Activated CD8-positive, alpha-beta memory T cell treated with anti-CD3 and anti-CD28 coated beads, Interleukin-2, amount 50 U/mL, for 24 hours (primary cell): ENCODE measurements at regions not wholly inside any gene's neighbourhood (a gene's known extent, or its start where the extent isn't known, plus 50 kb on each side); places are given as distances from the start of the nearest gene placed in this dataset.

ENCODE experiments used
- DNase-seq: peaks from one replicate; pipeline ENCODE4 v3.0.0-alpha.2; 2020; ENCODE audit errors: extremely low read depth

GRCh38 chr4:181168011-181168805 is 1075.0 kb upstream of the TENM3 start:
- no peak for DNase-seq

DNA sequence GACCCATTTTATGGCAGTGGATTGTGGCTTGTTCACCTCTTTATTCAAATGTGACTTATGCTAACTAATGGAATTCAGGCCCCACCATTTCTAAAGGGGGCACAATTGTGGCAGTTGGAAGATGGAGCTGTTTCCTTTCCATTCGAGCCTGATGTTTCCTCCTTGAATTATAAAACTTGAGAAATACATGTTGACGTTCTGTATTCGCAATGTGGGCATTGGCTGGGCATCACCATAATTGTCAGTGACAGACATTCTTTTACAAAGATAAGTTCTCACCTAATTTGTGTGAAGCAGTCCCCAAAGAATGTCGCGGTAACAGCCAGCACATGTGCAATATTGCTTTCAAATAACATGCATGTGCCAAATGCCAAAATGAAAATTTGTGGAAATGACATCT is 1070.2 kb upstream of the TENM3 start:
- DNase-seq: no peak

DNA sequence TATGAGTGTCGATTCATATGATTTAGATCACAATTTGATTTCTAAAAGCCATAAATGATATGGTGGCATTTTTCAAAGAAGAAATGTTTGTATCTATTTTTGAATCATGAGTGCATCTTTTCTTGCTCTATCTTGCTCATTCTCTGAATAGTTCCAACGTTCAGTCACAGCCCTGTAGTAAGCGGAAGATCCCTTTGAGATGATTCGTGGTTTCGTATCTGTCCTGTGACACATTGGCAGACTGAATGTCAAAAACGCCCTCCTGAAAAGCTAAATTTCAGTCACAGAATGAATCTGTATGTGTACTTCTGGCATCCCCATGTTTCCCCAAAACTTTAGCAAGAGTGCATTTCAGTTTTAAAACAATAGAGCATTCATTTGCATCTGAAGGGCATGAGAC is 1066.9 kb upstream of the TENM3 start:
- DNase-seq: no peak

DNA sequence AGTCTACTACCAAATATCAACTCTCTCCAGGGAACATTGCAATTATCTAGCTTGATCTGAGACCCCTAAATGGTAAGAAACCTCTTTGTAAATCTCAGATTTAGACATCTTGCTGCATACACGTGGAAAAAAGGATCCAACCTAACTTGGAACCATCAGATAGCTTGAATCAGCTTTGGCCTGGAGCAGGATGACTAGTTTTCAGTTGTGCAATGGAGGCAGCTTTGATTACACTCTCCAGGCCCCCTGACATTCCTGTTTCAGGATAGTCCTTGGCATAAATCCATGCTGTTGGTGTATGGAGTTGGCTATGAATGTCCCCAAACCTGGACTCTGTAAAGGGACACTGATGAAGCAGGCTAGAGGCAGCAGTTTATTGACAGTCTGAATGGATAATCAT is 1061.9 kb upstream of the TENM3 start:
- no peak for DNase-seq

DNA sequence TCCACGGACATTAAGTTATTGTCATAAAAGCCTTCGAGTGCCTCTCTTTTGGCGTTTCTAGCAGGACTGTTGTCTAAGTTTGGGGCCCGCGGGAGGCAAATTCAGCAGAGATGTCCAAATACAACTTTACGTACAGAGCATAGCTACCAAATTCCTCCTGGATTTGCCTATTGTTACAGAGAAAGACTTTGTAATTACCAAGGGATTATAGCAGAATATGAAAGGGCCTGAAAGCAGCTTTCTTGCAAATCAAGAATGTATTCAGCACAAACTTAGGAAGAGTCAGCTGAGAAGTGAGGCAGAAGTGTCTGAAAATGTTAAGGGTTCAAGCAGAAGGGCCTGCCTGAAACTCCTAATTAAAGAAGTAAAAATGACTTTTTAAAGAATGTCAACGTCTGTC is 1053.5 kb upstream of the TENM3 start:
- DNase-seq: no peak

GRCh38 chr4:181193131-181193930 is 1049.9 kb upstream of the TENM3 start:
- no peak for DNase-seq

DNA sequence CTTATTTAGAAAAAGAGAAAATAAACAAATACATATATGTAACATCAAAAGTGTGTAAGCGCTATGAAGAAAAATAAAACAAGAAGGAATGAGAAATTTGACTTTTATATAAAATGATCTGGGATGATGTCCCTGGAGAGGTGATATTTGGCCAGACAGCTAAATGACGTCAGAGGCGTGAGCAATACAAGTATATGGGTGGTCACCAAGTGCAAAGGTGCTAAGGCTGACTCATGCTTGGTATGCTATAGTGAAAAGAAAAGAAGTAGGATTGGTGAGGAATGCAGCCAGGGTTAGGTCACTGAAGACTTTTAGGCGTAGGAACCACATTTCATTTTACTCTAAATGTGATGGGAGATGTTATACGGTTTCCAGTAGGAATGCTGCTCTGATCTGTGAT is 1049.1 kb upstream of the TENM3 start:
- no peak for DNase-seq

DNA sequence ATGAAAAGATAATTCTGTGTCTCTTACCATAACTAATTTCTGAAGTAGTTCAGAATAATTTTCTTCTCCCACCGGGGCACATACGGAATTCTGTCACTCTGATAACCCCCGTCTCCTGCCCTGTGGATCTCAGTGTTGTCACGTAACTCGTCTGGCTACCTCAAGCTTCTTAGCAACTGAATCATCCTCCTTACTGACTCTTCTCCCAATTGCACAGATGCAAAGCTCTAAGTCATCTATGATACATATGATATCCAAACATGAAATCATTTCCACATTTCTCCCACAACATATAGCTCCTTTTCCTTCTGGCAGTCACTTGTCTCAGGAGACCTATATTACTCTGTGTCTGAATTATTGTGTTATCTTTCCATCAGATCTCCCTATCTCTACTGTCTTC is 1043.1 kb upstream of the TENM3 start:
- no peak for DNase-seq

DNA sequence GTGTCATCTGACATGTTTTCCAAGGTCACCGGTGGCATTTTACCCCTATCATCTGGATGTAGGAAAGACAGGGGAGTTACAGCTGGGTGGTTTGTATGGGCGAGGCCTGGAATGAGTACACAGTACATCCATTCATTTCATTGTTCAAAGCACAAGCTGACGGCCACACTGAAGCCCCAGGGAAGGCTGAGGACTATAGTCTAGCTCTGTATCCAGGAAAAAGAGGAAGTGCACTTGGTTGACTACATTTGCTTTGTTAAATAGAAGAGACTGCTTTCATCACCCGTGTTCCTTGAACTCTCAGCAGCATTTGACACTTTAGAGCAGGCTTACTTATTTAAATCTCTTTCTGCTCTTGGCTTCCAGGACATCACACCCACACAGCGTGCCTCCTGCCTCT is 1041.0 kb upstream of the TENM3 start:
- DNase-seq: no peak

- no peak for DNase-seq
These were observed 1039.1 kb upstream of the TENM3 start for GRCh38 chr4:181204109-181204508.

GRCh38 chr4:181213551-181213950 is 1029.7 kb upstream of the TENM3 start:
- DNase-seq: no peak

GRCh38 chr4:181216501-181216900 is 1026.7 kb upstream of the TENM3 start:
- no peak for DNase-seq

DNA sequence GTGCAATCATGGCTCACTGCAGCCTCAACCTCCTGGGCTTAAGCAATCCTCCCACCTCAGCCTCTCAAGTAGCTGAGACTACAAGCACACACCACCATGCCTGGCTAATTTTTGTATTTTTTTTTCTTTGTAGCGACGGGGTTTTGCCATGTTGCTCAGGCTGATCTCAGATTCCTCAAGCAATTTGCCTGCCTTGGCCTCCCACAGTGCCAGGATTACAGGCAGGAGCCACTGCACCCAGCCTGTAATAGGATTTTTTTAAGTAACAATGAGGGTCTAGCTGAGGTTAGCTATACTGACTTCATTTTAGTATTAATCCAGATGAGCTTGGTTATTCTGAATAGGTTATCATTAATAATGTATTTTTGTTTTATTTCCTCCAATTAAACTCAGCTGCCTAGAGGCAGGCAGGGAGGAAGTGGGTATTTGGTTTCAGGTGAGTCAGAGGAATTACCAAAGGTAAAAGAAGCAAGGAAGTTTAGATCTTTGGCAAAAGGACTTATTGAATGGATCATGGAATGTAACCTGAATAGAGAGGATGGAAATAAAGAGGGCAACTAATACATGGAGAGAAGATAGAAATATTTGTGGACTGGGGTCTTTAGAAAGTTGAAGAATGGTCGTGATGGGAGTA is 1023.3 kb upstream of the TENM3 start:
- DNase-seq: no peak

DNA sequence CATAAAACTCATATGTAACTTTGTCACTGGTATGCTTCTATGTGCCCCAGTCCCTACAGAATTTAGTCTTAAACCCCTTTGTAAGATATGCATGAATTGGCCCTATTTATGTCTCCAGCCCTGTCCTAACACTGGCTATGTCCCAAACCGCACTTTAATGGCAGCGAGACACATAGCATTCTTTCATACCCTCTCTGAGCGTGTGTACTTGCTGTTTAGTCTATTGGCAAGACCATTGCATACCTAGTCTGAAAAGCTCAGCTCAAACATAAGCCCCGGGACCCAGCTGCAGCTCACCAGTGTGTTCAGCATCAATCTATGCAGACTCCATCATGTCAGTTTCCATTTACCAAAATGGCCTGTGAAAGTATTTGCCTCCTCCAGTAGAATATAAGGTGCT is 1018.4 kb upstream of the TENM3 start:
- DNase-seq: no peak

DNA sequence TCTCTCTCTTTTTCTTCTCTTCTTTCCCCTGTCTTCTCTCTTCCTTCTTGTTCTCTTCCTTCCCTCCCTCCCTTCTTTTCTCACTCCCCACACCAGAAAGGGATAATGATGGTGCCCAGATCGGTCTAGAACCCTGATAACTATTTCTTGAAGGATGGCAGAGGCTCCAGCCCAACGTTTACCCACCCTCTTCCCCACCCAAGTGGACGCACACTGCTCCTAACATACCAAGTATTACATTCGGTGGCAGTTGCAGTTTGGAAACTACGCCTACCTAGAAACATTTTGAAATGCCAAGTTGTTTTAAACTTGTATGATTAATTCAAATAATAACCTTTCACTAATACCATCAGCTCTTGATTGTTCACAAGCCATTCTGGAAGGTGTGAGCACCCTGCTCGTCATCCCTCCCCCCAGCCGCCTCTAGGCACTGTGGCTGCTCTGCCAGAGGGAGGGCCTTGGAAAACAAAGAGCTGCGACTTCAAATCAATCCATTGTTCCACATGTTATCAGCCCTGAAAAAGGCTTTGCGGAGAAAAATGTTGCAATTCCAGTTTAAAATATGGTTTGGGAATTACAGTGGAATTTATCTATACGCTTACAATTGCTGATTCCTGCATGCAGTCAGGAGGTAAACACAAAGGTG is 1017.5 kb upstream of the TENM3 start:
- no peak for DNase-seq

- no peak for DNase-seq
These were observed 1008.1 kb upstream of the TENM3 start for GRCh38 chr4:181234951-181235680.

GRCh38 chr4:181245326-181245725 is 997.9 kb upstream of the TENM3 start:
- no peak for DNase-seq

GRCh38 chr4:181249031-181249430 is 994.2 kb upstream of the TENM3 start:
- DNase-seq: no peak

DNA sequence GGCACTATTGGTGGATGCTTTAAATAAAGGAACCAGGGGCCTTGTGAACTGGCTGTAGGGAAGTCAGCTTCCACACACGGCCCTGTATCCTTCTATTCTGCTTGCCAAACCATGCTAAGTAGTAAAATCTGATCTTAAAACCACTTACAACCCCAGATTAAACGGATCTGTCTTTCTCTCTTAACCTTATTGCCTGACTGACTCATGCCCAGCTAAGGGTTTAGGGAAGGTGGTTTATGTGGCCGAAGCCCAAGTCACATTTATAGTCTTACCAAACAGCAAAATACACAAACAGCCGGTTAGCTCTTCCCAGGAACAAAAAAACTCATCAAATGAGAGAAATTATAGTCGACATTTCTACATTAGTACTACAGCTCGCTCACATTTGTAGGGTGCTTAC is 988.4 kb upstream of the TENM3 start:
- DNase-seq: no peak

DNA sequence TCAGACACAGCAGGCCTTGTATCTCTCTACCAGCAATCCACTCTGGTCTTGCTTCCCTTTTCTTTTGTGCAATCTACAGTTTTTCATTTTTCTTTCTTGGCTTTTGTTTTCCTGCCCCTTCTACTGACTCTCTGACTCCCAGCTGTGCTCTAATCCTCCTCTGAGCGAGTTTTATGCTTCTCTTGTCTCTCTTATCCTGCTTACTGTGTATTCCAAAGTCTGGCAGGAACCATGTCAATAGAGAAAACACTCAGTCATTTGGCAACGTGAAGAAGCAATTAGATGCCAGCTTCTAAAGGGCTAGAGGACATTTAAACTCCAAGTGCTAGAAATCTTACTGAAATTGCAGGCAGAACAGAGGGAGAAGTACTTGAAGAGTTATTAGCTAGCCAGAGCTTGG is 984.6 kb upstream of the TENM3 start:
- DNase-seq: no peak

GRCh38 chr4:181259081-181259709 is 984.0 kb upstream of the TENM3 start:
- no peak for DNase-seq
